Hematopoietic multipotent progenitor cell treated with erythropoietin and hydrocortisone succinate and interleukin-3 and kit ligand, for 6 days (in vitro differentiated cells): ENCODE measurements at regions not wholly inside any gene's neighbourhood (a gene's known extent, or its start where the extent isn't known, plus 50 kb on each side); places are given as distances from the start of the nearest gene placed in this dataset.
"Not testable (repeated sequence)": the region's sequence is repeated elsewhere in the genome, so short reads cannot be mapped to it uniquely, and the experiment has no call there.

ENCODE experiments used
- DNase-seq: peaks from one replicate; pipeline ENCODE4 v3.0.0-alpha.2; 2015

DNA sequence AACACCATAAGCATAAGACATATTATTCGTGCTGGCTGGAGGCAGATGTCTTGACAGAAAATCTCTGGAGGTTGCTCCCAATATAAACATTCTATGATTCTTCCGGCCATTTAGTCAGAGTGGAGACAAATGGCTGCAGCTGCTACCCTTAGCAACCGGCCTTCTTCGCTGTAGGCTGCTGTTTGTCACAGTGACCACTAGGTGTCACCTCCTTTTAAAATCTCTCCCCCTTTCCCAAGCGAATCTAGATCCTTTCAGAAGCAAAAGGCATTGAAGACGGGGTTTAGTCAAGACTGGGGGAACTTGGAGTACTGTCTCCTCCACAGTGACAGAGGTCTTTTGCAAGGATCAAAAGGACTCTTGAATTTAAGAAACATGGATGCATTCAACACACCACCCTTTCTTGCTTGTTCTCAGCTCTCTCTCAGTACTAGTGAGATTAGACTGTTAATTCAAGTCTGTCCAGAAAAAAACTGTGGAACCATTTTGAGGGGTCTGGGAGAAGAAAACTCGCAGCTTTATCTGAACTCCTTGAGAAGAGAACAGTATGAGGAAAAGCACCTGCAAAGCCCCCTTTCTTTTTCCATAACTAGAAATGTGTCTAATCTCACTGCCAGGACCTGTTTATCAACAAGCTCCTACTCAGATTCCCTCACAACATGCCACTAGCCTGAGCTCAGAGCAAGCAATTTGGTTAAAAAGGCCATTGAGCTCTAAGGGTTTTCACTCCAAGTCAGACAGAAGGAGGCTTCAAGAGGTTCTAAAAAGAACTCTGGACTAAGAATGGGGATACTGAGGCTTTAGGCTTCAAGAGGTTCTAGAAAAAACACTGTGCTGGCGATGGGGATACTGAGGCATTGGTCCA, 408.3 kb upstream of the PLXNA2 start:
- peak; percentile 74 for DNase-seq

GRCh38 chr1:208653426-208653825, 409.2 kb upstream of the PLXNA2 start:
- DNase-seq = no peak

DNA sequence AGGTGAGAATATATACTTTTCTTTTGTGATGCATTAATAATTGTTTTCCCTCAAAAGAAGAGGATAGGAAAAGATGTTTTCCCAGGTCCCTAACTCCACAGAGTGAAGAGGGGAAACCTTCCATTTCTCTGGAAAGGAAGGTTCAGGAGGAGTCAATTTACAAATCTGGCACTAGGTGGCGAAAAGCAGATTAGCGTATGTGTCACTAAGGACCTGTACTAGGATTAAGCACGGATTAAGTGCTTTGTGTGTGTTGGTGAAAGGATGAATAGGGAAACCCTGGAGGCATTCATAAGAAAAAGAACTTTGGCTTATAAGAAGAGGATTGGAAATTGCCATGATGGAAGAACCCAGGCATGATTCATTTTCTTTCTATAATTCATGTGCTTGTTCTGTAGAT, 410.1 kb upstream of the PLXNA2 start:
- peak; percentile 45 for DNase-seq

- DNase-seq = no peak
Measured at GRCh38 chr1:208665936-208666335, 421.8 kb upstream of the PLXNA2 start.

DNA sequence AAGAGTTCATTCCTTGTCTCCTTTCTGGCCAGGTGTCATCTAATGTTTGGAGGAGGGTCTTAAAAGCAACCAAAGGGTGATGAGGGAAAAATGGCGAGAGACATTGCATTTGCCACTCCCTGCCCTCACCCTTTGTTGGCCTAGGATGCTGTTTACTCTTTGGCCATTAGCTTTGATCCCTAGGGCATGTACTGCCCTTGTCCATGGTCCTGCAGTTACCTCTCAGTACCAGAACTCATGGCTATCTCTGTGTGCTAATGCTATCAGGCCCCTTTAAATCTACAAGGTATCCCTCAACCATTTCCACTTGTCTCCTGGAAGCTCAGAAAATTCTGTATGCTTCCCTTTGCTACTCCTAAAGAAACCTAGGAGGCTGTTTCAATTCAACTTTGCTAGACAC, 424.8 kb upstream of the PLXNA2 start:
- peak; percentile 8 for DNase-seq

- no peak for DNase-seq
Measured at GRCh38 chr1:208670778-208671177, 426.6 kb upstream of the PLXNA2 start.

- DNase-seq = no peak
Measured at GRCh38 chr1:208681878-208682663, 437.9 kb upstream of the PLXNA2 start.

DNA sequence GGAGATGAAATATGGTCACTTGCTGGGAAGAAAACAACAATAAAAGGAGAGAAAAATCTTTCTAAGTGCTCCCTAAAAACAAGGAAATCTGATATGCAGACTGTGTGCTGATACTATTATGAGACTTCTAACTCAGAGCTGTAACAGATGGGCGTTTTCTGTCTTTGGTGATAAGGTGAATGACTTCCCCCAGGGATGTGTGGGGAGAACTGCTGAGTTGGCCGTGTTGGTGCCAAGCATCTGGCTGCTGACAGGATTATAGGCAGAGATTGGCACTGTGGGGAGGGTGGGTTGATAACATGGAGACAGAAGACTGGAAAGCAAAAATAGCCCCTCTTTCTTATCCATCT, 438.5 kb upstream of the PLXNA2 start:
- no peak for DNase-seq

DNA sequence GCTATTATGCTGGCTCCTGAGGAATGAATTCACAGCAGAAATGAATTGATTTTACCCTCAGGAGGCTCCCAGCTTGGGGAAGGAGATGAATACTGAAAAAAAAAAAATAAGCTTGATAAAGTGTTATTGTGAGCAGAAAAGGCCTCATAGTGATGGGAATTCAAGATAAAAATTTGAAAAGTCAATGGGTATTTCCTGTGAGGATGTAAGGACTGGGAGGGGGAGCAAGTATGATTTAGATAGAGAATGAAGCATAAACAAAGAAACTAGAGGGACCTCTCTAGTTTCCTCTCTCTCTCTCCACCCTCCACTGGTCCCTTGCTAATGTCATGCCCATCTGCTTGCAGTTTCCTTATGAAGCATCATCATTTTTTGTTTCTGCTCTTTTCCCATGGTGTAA, 439.0 kb upstream of the PLXNA2 start:
- DNase-seq = no peak

- no peak for DNase-seq
Measured at GRCh38 chr1:208684192-208684591, 440.0 kb upstream of the PLXNA2 start.

GRCh38 chr1:208686592-208686991, 442.4 kb upstream of the PLXNA2 start:
- DNase-seq = no peak

DNA sequence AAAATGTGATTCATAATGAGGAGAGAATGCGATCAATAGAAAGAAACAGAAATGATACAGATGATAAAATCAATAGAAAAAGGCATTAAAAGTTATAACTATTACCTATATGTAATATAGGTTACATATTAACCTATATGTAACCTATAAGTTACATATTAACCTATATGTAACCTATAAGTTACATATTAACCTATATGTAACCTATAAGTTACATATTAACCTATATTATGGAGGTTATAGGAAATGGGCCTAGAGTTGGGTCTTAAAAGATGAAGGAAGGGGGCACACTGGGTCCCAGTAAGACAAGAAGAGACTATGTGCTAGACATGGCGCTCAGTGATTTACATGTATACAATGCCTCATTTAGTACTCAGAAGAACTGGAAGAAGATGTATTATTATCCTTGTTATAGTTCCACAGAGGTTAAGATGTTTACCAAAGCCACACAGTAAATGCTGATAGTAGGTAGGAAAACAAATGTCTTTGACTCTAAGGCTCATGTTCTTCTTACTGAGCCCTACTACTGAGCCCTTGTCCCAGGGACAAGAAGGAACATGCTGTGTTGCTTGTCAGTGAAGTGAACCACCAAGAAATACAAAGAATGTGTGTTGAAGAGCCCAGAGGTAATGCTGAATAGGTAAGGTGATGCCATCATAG, 444.6 kb upstream of the PLXNA2 start:
- no peak for DNase-seq

GRCh38 chr1:208691012-208691411, 446.8 kb upstream of the PLXNA2 start:
- DNase-seq = no peak

- no peak for DNase-seq
Measured at GRCh38 chr1:208709981-208710380, 465.8 kb upstream of the PLXNA2 start.

DNA sequence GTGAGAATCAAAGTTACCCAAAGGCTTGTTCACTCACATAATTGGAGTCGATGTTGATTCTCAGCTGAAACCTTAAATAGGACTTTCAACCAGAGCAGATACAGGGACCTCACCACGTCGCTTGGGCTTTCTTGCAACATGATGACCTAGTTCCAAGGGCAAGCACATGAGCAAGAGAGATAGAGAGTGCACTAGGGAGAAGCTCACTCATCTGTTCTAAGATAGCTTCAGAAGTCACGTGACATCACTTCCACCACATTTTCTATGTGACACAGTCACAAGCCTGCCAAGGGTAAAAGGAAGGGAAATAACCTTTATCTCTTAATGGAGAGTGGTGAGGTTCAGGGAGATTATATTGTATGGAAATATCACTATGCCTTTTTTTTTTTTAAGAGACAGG, 470.1 kb upstream of the PLXNA2 start:
- DNase-seq = peak; percentile 10

GRCh38 chr1:208717525-208717924, 473.3 kb upstream of the PLXNA2 start:
- no peak for DNase-seq

DNA sequence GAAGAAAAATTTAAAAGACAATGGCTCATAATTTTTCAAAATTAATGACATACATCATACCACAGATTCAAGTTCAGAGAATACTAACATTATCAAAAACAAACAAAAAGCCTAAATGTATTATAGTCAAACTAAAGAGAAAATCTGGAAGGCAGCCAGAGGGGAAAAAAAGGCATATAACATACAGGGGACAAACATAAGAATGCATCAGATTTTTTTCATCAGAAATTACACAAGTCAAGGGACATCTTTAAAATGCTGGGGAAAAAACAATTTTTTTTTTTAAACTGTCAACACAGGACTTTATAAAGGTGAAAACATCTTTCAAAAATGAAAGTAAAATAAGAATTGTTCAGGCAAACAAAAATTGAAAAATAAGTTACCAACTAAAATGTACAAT, 478.4 kb upstream of the PLXNA2 start:
- no peak for DNase-seq

GRCh38 chr1:208724079-208724478, 479.9 kb upstream of the PLXNA2 start:
- peak; percentile 23 for DNase-seq

DNA sequence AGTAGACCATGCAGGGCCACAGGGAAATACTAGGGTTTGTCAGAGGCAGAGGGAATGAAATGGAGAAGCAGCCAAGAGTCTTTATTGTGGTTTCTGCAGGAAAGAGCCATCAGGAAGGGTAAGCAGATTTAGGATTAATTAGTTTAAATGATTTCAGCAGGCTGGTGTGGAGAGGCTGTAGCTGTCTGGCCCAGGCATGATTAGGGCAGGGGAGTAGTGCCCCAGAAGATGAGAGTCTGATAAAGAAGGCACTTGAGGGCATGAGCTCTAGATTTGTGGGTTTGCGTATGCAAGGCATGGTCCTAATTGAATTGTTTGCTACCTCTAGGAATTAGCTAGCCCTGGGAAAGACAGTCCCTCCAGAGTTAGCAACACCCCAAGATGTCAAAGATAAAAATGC, 484.6 kb upstream of the PLXNA2 start:
- no peak for DNase-seq

DNA sequence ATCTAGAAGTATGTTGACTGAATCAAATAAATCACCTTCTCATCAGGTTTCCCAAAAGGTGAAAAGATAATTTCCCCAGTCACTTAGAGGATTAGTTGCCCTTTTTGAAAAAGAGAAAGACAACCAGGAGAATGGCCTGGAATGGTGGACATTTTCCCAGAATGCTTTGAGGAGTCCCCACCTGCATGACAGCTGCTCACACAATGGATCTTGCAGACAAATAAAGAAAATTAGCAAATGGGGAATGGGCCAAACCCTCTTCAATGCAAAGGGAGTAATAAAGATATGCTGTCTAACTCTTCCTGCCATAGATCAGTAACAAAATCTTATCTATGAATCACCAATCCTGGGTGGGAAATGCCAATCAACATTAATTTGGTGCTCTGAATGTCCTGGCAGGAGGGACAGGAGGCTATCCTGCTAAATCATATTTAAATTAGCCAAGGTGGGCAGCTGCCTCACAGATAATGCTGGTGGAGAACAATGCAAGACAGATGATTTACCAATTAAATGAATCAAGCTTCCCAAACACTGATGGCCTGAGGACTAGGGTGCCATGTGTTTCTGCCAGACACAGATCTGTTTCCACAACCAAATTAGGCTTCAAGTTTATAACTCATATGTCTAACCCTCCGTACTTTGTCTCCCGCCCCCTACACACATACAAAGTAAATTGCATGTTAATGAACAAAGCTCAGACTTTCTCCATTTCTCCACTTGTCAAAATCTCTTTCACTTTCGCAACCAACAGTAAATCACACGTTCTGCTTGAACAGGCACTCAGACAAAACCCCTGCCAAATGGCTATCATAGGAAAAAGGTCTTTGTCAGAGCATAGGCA, 488.0 kb upstream of the PLXNA2 start:
- DNase-seq = peak; percentile 1

- no peak for DNase-seq
Measured at GRCh38 chr1:208737161-208737560, 493.0 kb upstream of the PLXNA2 start.

- no peak for DNase-seq
Measured at GRCh38 chr1:208737922-208738321, 493.7 kb upstream of the PLXNA2 start.

GRCh38 chr1:208739636-208740035, 495.5 kb upstream of the PLXNA2 start:
- DNase-seq = not testable (repeated sequence)
